GM12878 (cell line): ENCODE measurements at regions not wholly inside any gene's neighbourhood (a gene's known extent, or its start where the extent isn't known, plus 50 kb on each side); places are given as distances from the start of the nearest gene placed in this dataset.

ENCODE experiments used
- ATAC-seq: fragments of 200-7000 bp; cut with Tn5 transposase; 3 replicates; pipeline ENCODE4 v1.9.1; 2020; ENCODE audit warnings: mild to moderate bottlenecking, moderate library complexity
- BruUV-seq: library from RNA; stranded (reverse); fragments of 400-500 nt; replicated peaks from 2 replicates; lab custom pipeline; 2021; lab: Mats Ljungman, UMichigan
- CTCF ChIA-PET: fragments of 300-600 bp; sonication (Branson Sonifier 250); formaldehyde crosslinking; extraction: SDS; loops from one replicate; lab custom pipeline; 2021; ENCODE audit warnings: inconsistent platforms; lab: Yijun Ruan, JAX
- POLR2A ChIA-PET: fragments of 350-600 bp; formaldehyde crosslinking; extraction: SDS; loops from one replicate; lab custom pipeline; 2021; ENCODE audit warnings: inconsistent platforms; lab: Charles Lee
- RAD21 ChIA-PET: fragments of 300-600 bp; sonication (Branson Sonifier 250); formaldehyde crosslinking; loops from one replicate; lab custom pipeline; 2023; ENCODE audit warnings: antibody characterized with exemption; ENCODE audit not compliant: unreplicated experiment; lab: Charles Lee
- SMC1A ChIA-PET: fragments of 300-600 bp; sonication (Branson Sonifier 250); formaldehyde crosslinking; loops from one replicate; lab custom pipeline; 2023; ENCODE audit not compliant: unreplicated experiment, uncharacterized antibody; lab: Charles Lee
- DNase-seq: peaks from one replicate; pipeline ENCODE4 v3.0.0-alpha.2; 2011; ENCODE audit warnings: low read depth, low spot score
- FAIRE-seq: peaks from 3 replicates; lab custom pipeline; 2011; peaks lifted over from hg19 to GRCh38; lab: Jason Lieb, UNC
- H2AFZ ChIP-seq: 2 replicates; pipeline ENCODE4 v1.6.0; 2011; ENCODE audit warnings: low read depth, low read length, control low read depth; ENCODE audit not compliant: control insufficient read depth
- H3K27ac ChIP-seq: 2 replicates; pipeline ENCODE4 v1.5.1; 2011; ENCODE audit warnings: control low read depth; ENCODE audit not compliant: control insufficient read depth, insufficient read depth
- H3K27me3 ChIP-seq, 2 experiments: replicated peaks in 1 of 2; 2 replicates each; pipeline versions ENCODE4 v1.6.0 to v1.6.1; 2011; ENCODE audit warnings: low read length in 1 of 2; ENCODE audit not compliant: control insufficient read depth in 2 of 2, insufficient read depth in 2 of 2
- H3K36me3 ChIP-seq, 2 experiments: 2 replicates each; pipeline ENCODE4 v1.5.1; 2011; ENCODE audit warnings: low read length in 1 of 2; ENCODE audit not compliant: control insufficient read depth in 2 of 2, insufficient read depth in 2 of 2
- H3K4me1 ChIP-seq: 2 replicates; pipeline ENCODE4 v1.6.1; 2011; ENCODE audit warnings: mild to moderate bottlenecking, low read length, moderate library complexity, mixed read lengths; ENCODE audit not compliant: control insufficient read depth, insufficient read depth
- H3K4me2 ChIP-seq: 2 replicates; pipeline ENCODE4 v1.6.0; 2011; ENCODE audit warnings: control low read depth; ENCODE audit not compliant: control insufficient read depth, insufficient read depth
- H3K4me3 ChIP-seq: fragments of 200-600 bp; sonication (generic); 2 replicates; pipeline ENCODE4 v1.5.1; 2016
- H3K79me2 ChIP-seq: 2 replicates; pipeline ENCODE4 v1.6.0; 2011; ENCODE audit warnings: low read length; ENCODE audit not compliant: control insufficient read depth, insufficient read depth
- H3K9ac ChIP-seq: 2 replicates; pipeline ENCODE4 v1.8.0; 2011; ENCODE audit warnings: low read length, control low read depth, mixed read lengths; ENCODE audit not compliant: control insufficient read depth, insufficient read depth
- H3K9me3 ChIP-seq: replicated peaks from 3 replicates; pipeline ENCODE4 v1.5.1; 2011; ENCODE audit warnings: mild to moderate bottlenecking, low read length; ENCODE audit not compliant: control insufficient read depth, insufficient read depth
- H4K20me1 ChIP-seq: 2 replicates; pipeline ENCODE4 v1.6.0; 2011; ENCODE audit not compliant: control insufficient read depth, insufficient read depth
- ATF2 ChIP-seq: IDR thresholded peaks from 2 replicates; pipeline ENCODE4 v1.6.1; 2012; ENCODE audit warnings: low read length, inconsistent platforms
- BRCA1 ChIP-seq: IDR thresholded peaks from 2 replicates; pipeline ENCODE4 v1.6.1; 2011; ENCODE audit warnings: low read depth, low read length, improper control_type of control experiment
- ETV6 ChIP-seq, 2 experiments: fragments of 450-650 bp in 1 of 2; IDR thresholded peaks in 1 of 2; conservative IDR thresholded peaks in 1 of 2; 2 replicates each; pipeline ENCODE4 v1.6.1; 2014; ENCODE audit warnings: antibody characterized with exemption in 1 of 2, borderline replicate concordance in 1 of 2, low read depth in 1 of 2, mild to moderate bottlenecking in 1 of 2, moderate library complexity in 1 of 2
- FOXK2 ChIP-seq: fragments of 450-650 bp; IDR thresholded peaks from 2 replicates; pipeline ENCODE4 v1.6.1; 2017; ENCODE audit warnings: mild to moderate bottlenecking, moderate library complexity
- PBX3 ChIP-seq: IDR thresholded peaks from 2 replicates; pipeline ENCODE4 v1.6.1; 2011; ENCODE audit warnings: mild to moderate bottlenecking, low read depth, low read length, moderate library complexity; ENCODE audit not compliant: insufficient replicate concordance
- RUNX3 ChIP-seq: IDR thresholded peaks from 2 replicates; pipeline ENCODE4 v1.6.1; 2012; ENCODE audit warnings: low read length, inconsistent platforms
- SP1 ChIP-seq: IDR thresholded peaks from one replicate; pipeline ENCODE4 v1.6.1; 2011; ENCODE audit warnings: low read depth, low read length
- TCF12 ChIP-seq: IDR thresholded peaks from 2 replicates; pipeline ENCODE4 v1.6.1; 2011; ENCODE audit warnings: low read depth, mild to moderate bottlenecking, low read length
- ZBTB40 ChIP-seq: fragments of 450-650 bp; IDR thresholded peaks from 2 replicates; pipeline ENCODE4 v1.6.1; 2016; ENCODE audit warnings: mild to moderate bottlenecking, moderate library complexity, borderline replicate concordance
- ZNF24 ChIP-seq: fragments of 450-650 bp; IDR thresholded peaks from 2 replicates; pipeline ENCODE4 v1.6.1; 2017; ENCODE audit warnings: antibody characterized with exemption, mild to moderate bottlenecking
- ZSCAN29 ChIP-seq: fragments of 450-650 bp; IDR thresholded peaks from 2 replicates; pipeline ENCODE4 v1.6.1; 2017; ENCODE audit warnings: mild to moderate bottlenecking, moderate library complexity
- WGBS: methylation state at CpG from one replicate; pipeline ENCODE4 v1.1.6; 2016; ENCODE audit warnings: low lambda C conversion rate; ENCODE audit not compliant: insufficient replicate concordance, insufficient coverage; ENCODE audit errors: missing lambda C conversion rate; 5-methylcytosine and 5-hydroxymethylcytosine counted together
- in situ Hi-C: fragments of 300-500 bp; cut with MboI; formaldehyde crosslinking; loops from 9 replicates; pipeline ENCODE4 v1.14.3; 2018; ENCODE audit warnings: mixed read lengths
- intact Hi-C: fragments of 100-400 bp; cut with micrococcal nuclease; formaldehyde crosslinking; loops from one replicate; pipeline ENCODE4 v1.14.2; 2022; ENCODE audit not compliant: unreplicated experiment

GRCh38 chr6:167758309-167759023, 68.2 kb upstream of the AFDN start:
- Histone ChIP-seq H3K27ac (no peak overlapping the region), H2AFZ (no peak overlapping the region), H3K4me2 (no peak overlapping the region), H3K79me2 (no peaks in the 10 kb centered on the region), H3K9ac (no peak overlapping the region), H3K9me3 (no peaks in the 10 kb centered on the region), H3K27me3 (no peaks in the 10 kb centered on the region), H4K20me1 (no peaks in the 10 kb centered on the region), H3K4me3 (no peak overlapping the region), H3K36me3 (no peaks in the 10 kb centered on the region), H3K4me1 (no peaks in the 10 kb centered on the region)
- no peak for TF ChIP-seq ZNF24
- TF ChIP-seq FOXK2 = no peak
- TF ChIP-seq RUNX3 = no peak
- no peak for TF ChIP-seq BRCA1
- no peak for TF ChIP-seq PBX3
- SMC1A ChIA-PET = no interaction called here
- WGBS = 22% methylated on average over 20 of the region's 20 CpGs
- no peak for DNase-seq
- FAIRE-seq = no peak
- POLR2A ChIA-PET = no interaction called here
- RAD21 ChIA-PET = no interaction called here
- CTCF ChIA-PET = interaction anchor here (0.7 kb wide), 1 partner anchor 49 kb away, joined by 3 read pairs; no protein-coding TSS in a partner anchor
- intact Hi-C loops = no loop called here
- in situ Hi-C loops = no loop called here
- ATAC-seq = no peak
- no TSS peak for BruUV-seq

- no peaks in the 10 kb centered on the region for H3K4me1 ChIP-seq
- ChIA-PET CTCF (no interaction called here), SMC1A (no interaction called here), RAD21 (no interaction called here), POLR2A (no interaction called here)
- DNase-seq (no peak), ATAC-seq (no peak), FAIRE-seq (no peak)
- 41% methylated on average over 8 of the region's 8 CpGs for WGBS
- intact Hi-C loops = no loop called here
- H3K27me3 ChIP-seq = no peaks in the 10 kb centered on the region
- H3K9me3 ChIP-seq = no peaks in the 10 kb centered on the region
- H3K9ac ChIP-seq = no peak overlapping the region
- no peaks in the 10 kb centered on the region for H3K36me3 ChIP-seq
- no TSS peak for BruUV-seq
- no peak overlapping the region for H3K4me3 ChIP-seq
- H2AFZ ChIP-seq = no peak overlapping the region
- H3K79me2 ChIP-seq = no peaks in the 10 kb centered on the region
- H4K20me1 ChIP-seq = no peaks in the 10 kb centered on the region
- H3K27ac ChIP-seq = no peak overlapping the region
- H3K4me2 ChIP-seq = no peak overlapping the region
- in situ Hi-C loops = no loop called here
- TF ChIP-seq ZBTB40 (no peak), ZSCAN29 (no peak), ETV6 (conservative IDR thresholded peaks at IDR 0.05 in 1 of 2, IDR thresholded peaks at IDR 0.05 in 1 of 2; ENCODE audit: borderline replicate concordance in 1 of 2, low read depth in 1 of 2) (no peak), SP1 (no peak), ATF2 (no peak), TCF12 (no peak)
Measured at GRCh38 chr6:167759206-167759605, 67.5 kb upstream of the AFDN start.
